Ectodermal cell (in vitro differentiated cells): ENCODE measurements at regions not wholly inside any gene's neighbourhood (a gene's known extent, or its start where the extent isn't known, plus 50 kb on each side); places are given as distances from the start of the nearest gene placed in this dataset.

Experiments used
- H3K27ac ChIP-seq: 2 replicates; pipeline ENCODE4 v1.7.0; 2013; ENCODE audit warnings: mild to moderate bottlenecking, low read depth, low read length; ENCODE audit not compliant: insufficient read depth, poor library complexity, severe bottlenecking
- H3K27me3 ChIP-seq: 2 replicates; pipeline ENCODE4 v1.7.0; 2013; ENCODE audit warnings: mild to moderate bottlenecking, low read length; ENCODE audit not compliant: insufficient read depth, control insufficient read depth, poor library complexity, severe bottlenecking
- H3K36me3 ChIP-seq: one replicate; pipeline ENCODE4 v1.7.0; 2013; ENCODE audit warnings: low read length; ENCODE audit not compliant: control insufficient read depth, insufficient read depth
- H3K4me1 ChIP-seq: one replicate; pipeline ENCODE4 v1.7.0; 2013; ENCODE audit warnings: low read length; ENCODE audit not compliant: control insufficient read depth, insufficient read depth
- H3K4me3 ChIP-seq: 2 replicates; pipeline ENCODE4 v1.7.0; 2013; ENCODE audit warnings: low read depth, low read length, control low read depth; ENCODE audit not compliant: insufficient read depth
- H3K9me3 ChIP-seq: 2 replicates; pipeline ENCODE4 v1.7.0; 2013; ENCODE audit warnings: mild to moderate bottlenecking, low read length, moderate library complexity; ENCODE audit not compliant: control insufficient read depth
- WGBS, 2 experiments: methylation state at CpG; one replicate each; pipeline ENCODE4 v1.1.7; 2013; ENCODE audit warnings: missing lambda C conversion rate in 2 of 2; 5-methylcytosine and 5-hydroxymethylcytosine counted together

DNA sequence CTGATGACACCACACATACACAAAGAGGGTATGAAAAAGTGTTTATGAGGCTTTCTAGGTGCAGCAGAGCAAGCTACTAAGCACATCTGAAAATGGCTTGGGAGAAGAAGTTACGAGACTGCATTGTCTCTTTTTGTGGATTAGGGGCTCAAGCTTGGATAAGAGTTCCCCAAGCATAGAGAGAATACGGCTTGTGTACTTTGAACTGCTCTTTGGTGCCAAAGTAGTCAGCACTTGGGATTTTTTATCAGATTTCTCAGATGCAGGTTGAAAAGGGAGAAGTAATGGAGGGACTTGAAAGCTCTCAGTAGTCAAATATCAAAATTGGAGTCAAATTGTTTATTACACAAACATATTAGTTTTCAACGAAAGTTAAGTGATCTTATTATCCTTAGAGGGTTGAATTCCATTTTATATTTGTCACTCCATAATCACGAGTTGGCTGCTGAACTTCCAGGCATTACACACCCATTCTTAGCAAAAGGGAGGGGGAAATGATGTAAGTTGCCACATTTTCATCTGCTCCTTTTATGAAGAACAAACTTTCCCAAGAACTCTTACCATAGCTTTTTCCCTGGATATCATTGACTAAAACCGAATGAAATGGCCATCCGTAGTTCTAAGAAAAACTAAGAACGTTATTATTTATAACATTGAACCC is 1904.9 kb downstream of the PCDH7 start:
- 89 to 96% methylated on average over 6 to 7 of the region's 7 CpGs for WGBS, 2 experiments
- Histone ChIP-seq H3K27ac (no peak overlapping the region), H3K4me1 (no peaks in the 10 kb centered on the region), H3K9me3 (no peaks in the 10 kb centered on the region), H3K36me3 (no peaks in the 10 kb centered on the region), H3K27me3 (no peaks in the 10 kb centered on the region), H3K4me3 (no peak overlapping the region)

GRCh38 chr4:32625687-32626337 is 1905.6 kb downstream of the PCDH7 start:
- no peaks in the 10 kb centered on the region for H3K4me1 ChIP-seq
- no peak overlapping the region for H3K4me3 ChIP-seq
- H3K27ac ChIP-seq = no peak overlapping the region

DNA sequence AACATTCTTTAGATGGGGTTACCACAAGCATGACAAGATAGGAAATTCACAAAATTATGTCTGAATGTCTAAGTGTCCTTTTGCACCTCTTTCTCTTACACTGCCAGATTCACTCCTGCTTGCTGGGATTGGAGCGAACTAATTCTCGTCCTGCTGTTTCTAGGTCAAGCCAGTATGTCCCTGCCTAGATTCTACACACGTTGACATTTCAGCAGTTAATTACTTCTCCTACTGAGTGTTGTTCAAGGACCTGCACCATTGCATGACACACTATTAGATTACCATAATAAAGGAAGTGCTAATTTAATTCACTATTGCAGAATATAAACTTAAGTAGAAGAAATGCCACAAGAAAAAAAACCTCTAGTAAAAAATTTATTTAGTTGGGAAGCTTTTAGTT is 1911.7 kb downstream of the PCDH7 start:
- Histone ChIP-seq H3K36me3 (no peaks in the 10 kb centered on the region), H3K27ac (peak overlapping the region; percentile 36)

More at GRCh38 chr4:32625687-32626337, 1905.6 kb downstream of the PCDH7 start:
- no peaks in the 10 kb centered on the region for H3K27me3 ChIP-seq
- no peaks in the 10 kb centered on the region for H3K36me3 ChIP-seq
- WGBS, 2 experiments = 96 to 100% methylated on average over 1 to 3 of the region's 4 CpGs
- H3K9me3 ChIP-seq = no peaks in the 10 kb centered on the region

GRCh38 chr4:32633421-32633820 is 1913.3 kb downstream of the PCDH7 start:
- 92 to 97% methylated on average over 15 to 16 of the region's 17 CpGs for WGBS, 2 experiments
- H3K27me3 ChIP-seq = no peaks in the 10 kb centered on the region
- H3K27ac ChIP-seq = no peak overlapping the region
- no peaks in the 10 kb centered on the region for H3K36me3 ChIP-seq
- no peak overlapping the region for H3K4me3 ChIP-seq
- H3K9me3 ChIP-seq = no peaks in the 10 kb centered on the region
- no peaks in the 10 kb centered on the region for H3K4me1 ChIP-seq

More for the DNA sequence above, 1911.7 kb downstream of the PCDH7 start:
- Histone ChIP-seq H3K4me3 (no peak overlapping the region), H3K9me3 (no peaks in the 10 kb centered on the region), H3K4me1 (no peaks in the 10 kb centered on the region), H3K27me3 (no peaks in the 10 kb centered on the region)
- WGBS, 2 experiments = 53 to 60% methylated on average over 3 of the region's 3 CpGs

DNA sequence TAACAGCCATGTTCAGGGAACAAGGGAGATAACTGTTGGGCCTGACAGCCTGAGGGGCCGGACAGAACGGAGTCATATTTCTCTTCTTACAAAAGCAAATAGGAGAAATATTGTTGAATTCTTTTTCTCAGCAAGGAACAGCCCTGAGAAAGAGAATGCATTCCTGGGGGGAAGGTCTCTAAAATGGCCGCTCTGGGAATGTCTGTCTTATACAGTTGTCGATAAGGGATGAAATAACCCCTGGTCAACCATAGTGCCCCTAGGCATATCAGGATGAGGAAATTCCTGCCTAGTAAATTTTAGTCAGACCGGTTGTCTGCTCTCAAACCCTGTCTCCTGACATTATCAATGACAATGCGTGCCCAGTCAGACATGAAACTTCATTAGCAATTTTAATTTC is 1925.5 kb downstream of the PCDH7 start:
- no peaks in the 10 kb centered on the region for H3K4me1 ChIP-seq
- H3K27ac ChIP-seq = no peak overlapping the region
- H3K27me3 ChIP-seq = no peaks in the 10 kb centered on the region
- WGBS, 2 experiments = 88 to 91% methylated on average over 6 of the region's 6 CpGs
- peaks cover 3% of the 10 kb centered on the region for H3K9me3 ChIP-seq
- peaks cover 3% of the 10 kb centered on the region for H3K36me3 ChIP-seq
- H3K4me3 ChIP-seq = no peak overlapping the region

GRCh38 chr4:32658019-32658418 is 1937.8 kb downstream of the PCDH7 start:
- no peaks in the 10 kb centered on the region for H3K4me1 ChIP-seq
- H3K27ac ChIP-seq = no peak overlapping the region
- H3K9me3 ChIP-seq = no peaks in the 10 kb centered on the region
- WGBS, 2 experiments = 74 to 76% methylated on average over 3 of the region's 3 CpGs
- no peaks in the 10 kb centered on the region for H3K27me3 ChIP-seq
- H3K4me3 ChIP-seq = no peak overlapping the region
- no peaks in the 10 kb centered on the region for H3K36me3 ChIP-seq

DNA sequence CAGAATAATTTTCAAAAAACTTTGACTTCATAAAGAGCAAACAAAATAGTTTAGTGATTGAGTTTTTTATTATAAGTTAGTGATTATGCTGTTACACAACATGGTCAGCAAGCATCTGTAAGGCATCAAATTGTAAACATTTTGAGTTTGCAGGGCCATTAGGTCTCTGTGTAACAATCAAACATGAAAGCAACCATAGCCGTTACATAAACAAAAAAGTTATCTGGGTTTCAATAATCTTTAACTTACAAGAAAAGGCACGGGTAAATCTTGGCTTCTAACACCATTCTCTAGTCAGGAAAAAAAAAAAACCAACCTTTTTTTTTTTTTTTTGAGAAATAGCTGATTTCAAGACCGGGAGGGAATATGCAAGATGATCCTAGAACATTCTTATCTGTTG is 1941.1 kb downstream of the PCDH7 start:
- no peaks in the 10 kb centered on the region for H3K4me1 ChIP-seq
- H3K9me3 ChIP-seq = no peaks in the 10 kb centered on the region
- H3K27ac ChIP-seq = no peak overlapping the region
- H3K4me3 ChIP-seq = no peak overlapping the region
- H3K36me3 ChIP-seq = no peaks in the 10 kb centered on the region
- H3K27me3 ChIP-seq = no peaks in the 10 kb centered on the region
- WGBS, 2 experiments = 95 to 96% methylated on average over 2 of the region's 3 CpGs

- 100% methylated on average over 2 of the region's 2 CpGs; no CpG with 5 or more reads in 1 of the 2 experiments for WGBS, 2 experiments
- Histone ChIP-seq H3K27ac (no peak overlapping the region), H3K9me3 (no peaks in the 10 kb centered on the region), H3K4me3 (no peak overlapping the region), H3K27me3 (no peaks in the 10 kb centered on the region), H3K36me3 (no peaks in the 10 kb centered on the region), H3K4me1 (no peaks in the 10 kb centered on the region)
These were observed 1942.6 kb downstream of the PCDH7 start for GRCh38 chr4:32662803-32663202.

- no peaks in the 10 kb centered on the region for H3K4me1 ChIP-seq
- H3K4me3 ChIP-seq = no peak overlapping the region
- 79 to 100% methylated on average over 1 of the region's 1 CpG for WGBS, 2 experiments
- H3K9me3 ChIP-seq = no peaks in the 10 kb centered on the region
- no peaks in the 10 kb centered on the region for H3K36me3 ChIP-seq
- no peak overlapping the region for H3K27ac ChIP-seq
- H3K27me3 ChIP-seq = no peaks in the 10 kb centered on the region
These were observed 1952.2 kb downstream of the PCDH7 start for GRCh38 chr4:32672359-32672758.

DNA sequence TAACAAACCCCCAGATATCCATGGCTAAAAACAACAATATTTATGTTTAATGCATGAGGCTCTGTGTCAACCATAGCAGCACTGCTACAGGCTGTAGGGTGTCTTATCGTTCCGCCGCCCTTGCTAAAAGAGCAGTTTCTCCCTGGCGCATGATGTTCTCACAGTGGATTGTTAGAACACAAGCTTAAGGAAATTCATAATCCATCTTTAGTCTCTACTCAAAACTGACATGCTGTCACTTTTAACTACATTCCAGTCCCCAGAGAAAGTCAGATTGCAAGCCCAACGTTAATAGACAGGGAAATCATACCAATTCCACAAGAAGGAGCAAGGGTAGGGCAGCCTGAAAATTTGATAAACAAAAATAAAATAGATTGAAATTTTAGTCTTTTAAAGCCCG is 1960.8 kb downstream of the PCDH7 start:
- Histone ChIP-seq H3K27me3 (no peaks in the 10 kb centered on the region), H3K4me1 (no peaks in the 10 kb centered on the region), H3K9me3 (no peaks in the 10 kb centered on the region), H3K4me3 (no peak overlapping the region), H3K27ac (no peak overlapping the region), H3K36me3 (no peaks in the 10 kb centered on the region)
- 85 to 92% methylated on average over 6 of the region's 6 CpGs for WGBS, 2 experiments
